ENCODE measurements at regions not wholly inside any gene's neighbourhood (a gene's known extent, or its start where the extent isn't known, plus 50 kb on each side); places are given as distances from the start of the nearest gene placed in this dataset.

GRCh38 chr3:34292605-34293300 is 494.3 kb downstream of the PDCD6IP start:
- H3K4me3 ChIP-seq (ENCODE audit: low read depth, low read length), result no peak overlapping the region
- no peak for DNase-seq (ENCODE audit: low read depth)
- TF ChIP-seq CTCF (conservative IDR thresholded peaks at IDR 0.05; ENCODE audit: low read depth, low read length), result no peak

- H3K4me3 ChIP-seq (ENCODE audit: low read depth, low read length), result no peak overlapping the region
- no peak for TF ChIP-seq CTCF (conservative IDR thresholded peaks at IDR 0.05; ENCODE audit: low read depth, low read length)
- DNase-seq (ENCODE audit: low read depth), result no peak
Measured at GRCh38 chr3:34294240-34294639, 495.8 kb downstream of the PDCD6IP start.

GRCh38 chr3:34296796-34297195 is 498.4 kb downstream of the PDCD6IP start:
- no peak overlapping the region for H3K4me3 ChIP-seq (ENCODE audit: low read depth, low read length)
- DNase-seq (ENCODE audit: low read depth), result no peak
- no peak for TF ChIP-seq CTCF (conservative IDR thresholded peaks at IDR 0.05; ENCODE audit: low read depth, low read length)

- H3K4me3 ChIP-seq (ENCODE audit: low read depth, low read length), result no peak overlapping the region
- TF ChIP-seq CTCF (conservative IDR thresholded peaks at IDR 0.05; ENCODE audit: low read depth, low read length), result no peak
- DNase-seq (ENCODE audit: low read depth), result no peak
Measured at GRCh38 chr3:34298653-34299052, 500.2 kb downstream of the PDCD6IP start.

- no peak overlapping the region for H3K4me3 ChIP-seq (ENCODE audit: low read depth, low read length)
- DNase-seq (ENCODE audit: low read depth), result no peak
- TF ChIP-seq CTCF (conservative IDR thresholded peaks at IDR 0.05; ENCODE audit: low read depth, low read length), result no peak
Measured at GRCh38 chr3:34300621-34301020, 502.2 kb downstream of the PDCD6IP start.

GRCh38 chr3:34301313-34301712 is 502.9 kb downstream of the PDCD6IP start:
- DNase-seq (ENCODE audit: low read depth), result no peak
- TF ChIP-seq CTCF (conservative IDR thresholded peaks at IDR 0.05; ENCODE audit: low read depth, low read length), result no peak

GRCh38 chr3:34305266-34305665 is 506.8 kb downstream of the PDCD6IP start:
- no peak overlapping the region for H3K4me3 ChIP-seq (ENCODE audit: low read depth, low read length)
- no peak for DNase-seq (ENCODE audit: low read depth)
- no peak for TF ChIP-seq CTCF (conservative IDR thresholded peaks at IDR 0.05; ENCODE audit: low read depth, low read length)

More at GRCh38 chr3:34301313-34301712, 502.9 kb downstream of the PDCD6IP start:
- no peak overlapping the region for H3K4me3 ChIP-seq (ENCODE audit: low read depth, low read length)
